ENCODE measurements at regions not wholly inside any gene's neighbourhood (a gene's known extent, or its start where the extent isn't known, plus 50 kb on each side); places are given as distances from the start of the nearest gene placed in this dataset.

DNA sequence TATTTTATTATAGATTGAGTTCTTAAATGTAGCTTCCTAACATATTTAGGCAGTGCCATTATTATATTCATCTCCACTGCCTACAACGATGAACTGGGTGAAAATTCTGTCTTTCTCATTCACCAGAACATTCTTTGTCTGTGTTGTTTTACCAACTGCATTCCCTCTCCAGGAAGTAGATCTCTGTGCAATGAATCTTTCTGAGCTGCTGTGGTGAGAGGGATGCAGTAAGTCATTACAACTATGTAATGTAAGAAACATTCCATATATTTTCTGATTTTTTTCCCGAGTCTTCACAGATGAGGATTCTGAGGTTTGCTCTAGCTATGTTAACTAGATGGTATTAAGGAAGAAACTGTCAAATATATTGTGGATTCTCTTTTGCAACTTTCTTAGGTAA, 811.9 kb upstream of the PCDH7 start:
- TF ChIP-seq SUZ12 (IDR thresholded peaks at IDR 0.05) (no peak), NFRKB (IDR thresholded peaks at IDR 0.05) (no peak), LEF1 (IDR thresholded peaks at IDR 0.05; ENCODE audit: borderline replicate concordance) (no peak), BHLHE40 (IDR thresholded peaks at IDR 0.05; ENCODE audit: borderline replicate concordance) (no peak), ZNF384 (IDR thresholded peaks at IDR 0.05) (no peak), SP1 (IDR thresholded peaks at IDR 0.05) (no peak)
- TF ChIP-seq, protein P1, sequence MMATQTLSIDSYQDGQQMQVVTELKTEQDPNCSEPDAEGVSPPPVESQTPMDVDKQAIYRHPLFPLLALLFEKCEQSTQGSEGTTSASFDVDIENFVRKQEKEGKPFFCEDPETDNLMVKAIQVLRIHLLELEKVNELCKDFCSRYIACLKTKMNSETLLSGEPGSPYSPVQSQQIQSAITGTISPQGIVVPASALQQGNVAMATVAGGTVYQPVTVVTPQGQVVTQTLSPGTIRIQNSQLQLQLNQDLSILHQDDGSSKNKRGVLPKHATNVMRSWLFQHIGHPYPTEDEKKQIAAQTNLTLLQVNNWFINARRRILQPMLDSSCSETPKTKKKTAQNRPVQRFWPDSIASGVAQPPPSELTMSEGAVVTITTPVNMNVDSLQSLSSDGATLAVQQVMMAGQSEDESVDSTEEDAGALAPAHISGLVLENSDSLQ (IDR thresholded peaks at IDR 0.05): no peak

All from HEK293T (cell line).